Activated CD8-positive, alpha-beta T cell treated with anti-CD3 and anti-CD28 coated beads for 36 hours (primary cell): ENCODE measurements at regions not wholly inside any gene's neighbourhood (a gene's known extent, or its start where the extent isn't known, plus 50 kb on each side); places are given as distances from the start of the nearest gene placed in this dataset.

Experiments used
- ATAC-seq: fragments of 200-7000 bp; cut with Tn5 transposase; one replicate; pipeline ENCODE4 v1.10.0; 2021; ENCODE audit warnings: mild to moderate bottlenecking, moderate library complexity
- CTCF ChIA-PET: fragments of 350-600 bp; sonication (Branson Sonifier 250); formaldehyde crosslinking; loops from one replicate; lab custom pipeline; 2021; ENCODE audit warnings: antibody characterized with exemption; lab: Charles Lee
- POLR2A ChIA-PET: fragments of 350-600 bp; sonication (Branson Sonifier 250); formaldehyde crosslinking; loops from one replicate; lab custom pipeline; 2021; ENCODE audit warnings: antibody characterized with exemption; lab: Charles Lee
- DNase-seq: peaks from one replicate; pipeline ENCODE4 v3.0.0-alpha.2; 2020
- H3K27ac Mint-ChIP-seq: one replicate; pipeline ENCODE4 v1.8.0; 2021; ENCODE audit warnings: mild to moderate bottlenecking, mixed read lengths
- H3K27me3 Mint-ChIP-seq: one replicate; pipeline ENCODE4 v1.8.0; 2021; ENCODE audit warnings: mixed read lengths
- H3K36me3 Mint-ChIP-seq: one replicate; pipeline ENCODE4 v1.8.0; 2021; ENCODE audit warnings: low read depth, mixed read lengths
- H3K4me1 Mint-ChIP-seq: one replicate; pipeline ENCODE4 v1.8.0; 2021; ENCODE audit warnings: low read depth, mixed read lengths
- H3K4me3 Mint-ChIP-seq: one replicate; pipeline ENCODE4 v1.8.0; 2021; ENCODE audit warnings: mild to moderate bottlenecking, moderate library complexity, mixed read lengths
- H3K9me3 Mint-ChIP-seq: one replicate; pipeline ENCODE4 v1.8.0; 2021; ENCODE audit warnings: mixed read lengths
- intact Hi-C: fragments of 100-400 bp; cut with micrococcal nuclease; formaldehyde crosslinking; loops from one replicate; pipeline ENCODE4 v1.10.0; 2022
- TF ChIP-seq, protein P1 (sequence below): fragments of 200-600 bp; IDR thresholded peaks from one replicate; pipeline ENCODE4 v1.8.0; 2022; ENCODE audit warnings: antibody characterized with exemption, mild to moderate bottlenecking

DNA sequence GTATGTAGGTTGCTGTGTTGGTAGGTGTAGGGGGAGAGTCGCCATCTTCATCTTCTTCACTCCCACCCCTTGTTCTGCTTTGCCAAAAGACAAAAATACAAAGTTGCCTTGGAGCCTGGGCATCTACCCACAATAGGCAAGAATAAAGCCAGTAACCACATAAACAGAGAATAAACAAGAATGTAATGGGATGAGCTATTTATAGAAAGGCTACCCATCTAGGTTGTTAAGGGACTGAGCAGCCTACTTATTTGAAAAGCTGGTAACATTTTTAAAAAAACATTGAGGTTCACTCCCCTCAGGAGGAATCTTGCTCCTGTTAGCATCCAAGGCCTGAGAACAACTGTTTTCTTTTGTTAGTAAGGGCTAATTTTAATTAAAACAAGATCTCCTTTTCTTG, 301.4 kb upstream of the STXBP5 start:
- POLR2A ChIA-PET = no interaction called here
- H3K9me3 Mint-ChIP-seq = no peaks in the 10 kb centered on the region
- no peaks in the 10 kb centered on the region for H3K4me1 Mint-ChIP-seq
- CTCF ChIA-PET = no interaction called here
- no peak overlapping the region for H3K27ac Mint-ChIP-seq
- intact Hi-C loops = no loop called here
- H3K4me3 Mint-ChIP-seq = no peak overlapping the region
- ATAC-seq (no peak), DNase-seq (no peak)
- TF ChIP-seq, protein P1, sequence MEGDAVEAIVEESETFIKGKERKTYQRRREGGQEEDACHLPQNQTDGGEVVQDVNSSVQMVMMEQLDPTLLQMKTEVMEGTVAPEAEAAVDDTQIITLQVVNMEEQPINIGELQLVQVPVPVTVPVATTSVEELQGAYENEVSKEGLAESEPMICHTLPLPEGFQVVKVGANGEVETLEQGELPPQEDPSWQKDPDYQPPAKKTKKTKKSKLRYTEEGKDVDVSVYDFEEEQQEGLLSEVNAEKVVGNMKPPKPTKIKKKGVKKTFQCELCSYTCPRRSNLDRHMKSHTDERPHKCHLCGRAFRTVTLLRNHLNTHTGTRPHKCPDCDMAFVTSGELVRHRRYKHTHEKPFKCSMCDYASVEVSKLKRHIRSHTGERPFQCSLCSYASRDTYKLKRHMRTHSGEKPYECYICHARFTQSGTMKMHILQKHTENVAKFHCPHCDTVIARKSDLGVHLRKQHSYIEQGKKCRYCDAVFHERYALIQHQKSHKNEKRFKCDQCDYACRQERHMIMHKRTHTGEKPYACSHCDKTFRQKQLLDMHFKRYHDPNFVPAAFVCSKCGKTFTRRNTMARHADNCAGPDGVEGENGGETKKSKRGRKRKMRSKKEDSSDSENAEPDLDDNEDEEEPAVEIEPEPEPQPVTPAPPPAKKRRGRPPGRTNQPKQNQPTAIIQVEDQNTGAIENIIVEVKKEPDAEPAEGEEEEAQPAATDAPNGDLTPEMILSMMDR = no peak
- no peaks in the 10 kb centered on the region for H3K36me3 Mint-ChIP-seq
- H3K27me3 Mint-ChIP-seq = peaks cover 2% of the 10 kb centered on the region

DNA sequence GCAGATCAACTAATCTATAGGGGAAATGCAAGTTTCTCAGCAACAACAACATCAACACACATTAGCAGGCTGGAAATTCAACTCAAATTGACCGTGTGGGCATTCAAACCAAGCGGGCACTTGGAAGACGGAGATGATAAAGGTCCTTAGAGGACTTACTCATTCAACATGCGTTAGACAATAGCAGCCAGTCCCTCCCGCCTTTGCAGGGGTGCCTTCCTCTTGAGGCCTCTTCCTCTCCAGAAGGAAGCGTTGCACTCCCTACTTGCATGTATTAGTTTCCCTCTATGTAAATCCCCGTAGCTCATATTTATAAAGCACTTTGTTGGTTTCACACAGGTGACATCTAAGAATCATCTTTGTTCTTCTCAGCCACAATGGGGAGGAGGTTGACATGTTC, 300.8 kb upstream of the STXBP5 start:
- DNase-seq (no peak), ATAC-seq (no peak)
- Mint-ChIP-seq H3K4me3 (no peak overlapping the region), H3K4me1 (no peaks in the 10 kb centered on the region), H3K9me3 (no peaks in the 10 kb centered on the region), H3K36me3 (no peaks in the 10 kb centered on the region), H3K27ac (no peak overlapping the region), H3K27me3 (peaks cover 2% of the 10 kb centered on the region)
- intact Hi-C loops = no loop called here
- TF ChIP-seq, protein P1 = no peak
- CTCF ChIA-PET = no interaction called here
- POLR2A ChIA-PET = interaction anchor here (0.6 kb wide), 1 partner anchor 10 kb away, joined by 3 read pairs; no protein-coding TSS in a partner anchor

DNA sequence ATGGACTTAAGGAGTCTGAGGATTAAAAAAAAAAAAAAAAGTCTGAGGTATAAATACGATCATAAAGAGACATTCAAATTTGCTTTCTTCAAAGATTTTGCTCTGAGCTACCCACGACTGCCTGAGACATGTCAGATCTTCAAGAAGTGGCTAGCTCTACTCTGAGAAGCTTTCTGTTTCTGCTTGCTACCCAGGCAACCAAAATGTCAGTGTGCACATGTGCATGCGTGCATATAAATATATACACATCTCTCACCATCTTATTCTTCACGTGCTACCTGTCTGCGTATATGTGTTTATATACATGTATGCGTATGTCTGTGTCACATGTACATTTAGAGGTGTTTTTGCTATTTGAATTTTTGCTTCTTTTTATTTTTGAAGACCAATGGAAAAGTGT, 299.6 kb upstream of the STXBP5 start:
- H3K4me1 Mint-ChIP-seq = no peaks in the 10 kb centered on the region
- DNase-seq (no peak), ATAC-seq (no peak)
- intact Hi-C loops = no loop called here
- ChIA-PET POLR2A (no interaction called here), CTCF (no interaction called here)
- TF ChIP-seq, protein P1 = no peak
- H3K27me3 Mint-ChIP-seq = no peaks in the 10 kb centered on the region
- H3K9me3 Mint-ChIP-seq = no peaks in the 10 kb centered on the region
- H3K4me3 Mint-ChIP-seq = no peak overlapping the region
- H3K36me3 Mint-ChIP-seq = no peaks in the 10 kb centered on the region
- H3K27ac Mint-ChIP-seq = no peak overlapping the region

DNA sequence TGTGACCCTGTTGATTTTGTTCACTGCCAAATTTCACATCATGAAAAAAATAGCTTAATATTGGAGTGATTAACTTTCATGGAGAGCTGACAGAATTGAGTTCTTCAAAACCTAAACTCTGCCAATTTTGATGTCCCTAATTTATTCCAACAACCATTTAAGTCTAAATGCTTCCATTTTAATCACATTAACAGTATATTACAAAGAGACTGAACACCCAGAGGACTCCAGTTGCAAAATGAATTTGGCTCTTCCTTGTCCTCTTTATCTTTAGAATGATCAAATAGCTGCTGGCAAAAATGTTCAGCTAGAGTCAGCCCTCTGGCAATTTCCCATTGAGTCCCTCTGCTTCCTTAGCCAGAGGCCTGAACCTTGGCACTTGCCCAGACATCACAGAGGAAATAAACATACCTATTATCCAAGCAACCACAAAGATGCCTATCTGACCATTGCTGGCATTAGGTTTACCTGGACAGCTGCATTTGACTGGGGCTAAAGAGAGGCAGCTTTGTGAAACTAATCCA, 299.0 kb upstream of the STXBP5 start:
- no peak overlapping the region for H3K27ac Mint-ChIP-seq
- H3K36me3 Mint-ChIP-seq = no peaks in the 10 kb centered on the region
- intact Hi-C loops = no loop called here
- ChIA-PET POLR2A (no interaction called here), CTCF (no interaction called here)
- no peak for DNase-seq
- no peaks in the 10 kb centered on the region for H3K27me3 Mint-ChIP-seq
- TF ChIP-seq, protein P1 = no peak
- no peak for ATAC-seq
- H3K4me3 Mint-ChIP-seq = no peak overlapping the region
- no peaks in the 10 kb centered on the region for H3K9me3 Mint-ChIP-seq
- H3K4me1 Mint-ChIP-seq = no peaks in the 10 kb centered on the region

DNA sequence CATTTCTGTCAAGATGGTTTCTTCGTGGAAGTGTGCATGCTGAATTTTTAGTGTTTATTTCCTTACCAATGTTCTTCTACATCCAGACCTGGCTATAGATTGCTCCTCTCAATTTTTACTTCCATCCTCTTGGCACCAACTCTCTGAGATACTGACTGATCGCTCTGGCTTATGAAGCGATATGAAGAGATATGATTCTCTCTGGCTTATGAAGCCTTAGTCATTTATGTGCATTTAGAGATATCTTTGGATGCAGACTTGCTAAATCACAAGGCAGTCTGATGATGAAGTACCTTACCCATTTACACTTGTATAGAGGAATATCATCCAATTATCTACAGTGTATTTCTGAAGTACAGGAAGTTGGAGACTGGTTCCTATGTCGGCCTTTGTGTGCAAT, 295.4 kb upstream of the STXBP5 start:
- H3K4me3 Mint-ChIP-seq = no peak overlapping the region

More for the DNA sequence above, 295.4 kb upstream of the STXBP5 start:
- DNase-seq (no peak), ATAC-seq (no peak)
- TF ChIP-seq, protein P1 = no peak
- intact Hi-C loops = no loop called here
- ChIA-PET POLR2A (no interaction called here), CTCF (no interaction called here)
- no peaks in the 10 kb centered on the region for H3K36me3 Mint-ChIP-seq
- no peaks in the 10 kb centered on the region for H3K9me3 Mint-ChIP-seq
- H3K27ac Mint-ChIP-seq = no peak overlapping the region
- H3K4me1 Mint-ChIP-seq = no peaks in the 10 kb centered on the region
- no peaks in the 10 kb centered on the region for H3K27me3 Mint-ChIP-seq
